NT2/D1 (cell line): ENCODE measurements at regions not wholly inside any gene's neighbourhood (a gene's known extent, or its start where the extent isn't known, plus 50 kb on each side); places are given as distances from the start of the nearest gene placed in this dataset.

Source experiments
- SUZ12 ChIP-seq: IDR thresholded peaks from 2 replicates; pipeline ENCODE4 v1.6.1; 2011; ENCODE audit not compliant: insufficient read length, insufficient read depth; ENCODE audit errors: extremely low read depth
- YY1 ChIP-seq: IDR thresholded peaks from 2 replicates; pipeline ENCODE4 v1.6.1; 2011; ENCODE audit not compliant: insufficient read length, insufficient read depth
- ZNF274 ChIP-seq: IDR thresholded peaks from 2 replicates; pipeline ENCODE4 v1.6.1; 2011; ENCODE audit warnings: mild to moderate bottlenecking, low read depth, low read length

DNA sequence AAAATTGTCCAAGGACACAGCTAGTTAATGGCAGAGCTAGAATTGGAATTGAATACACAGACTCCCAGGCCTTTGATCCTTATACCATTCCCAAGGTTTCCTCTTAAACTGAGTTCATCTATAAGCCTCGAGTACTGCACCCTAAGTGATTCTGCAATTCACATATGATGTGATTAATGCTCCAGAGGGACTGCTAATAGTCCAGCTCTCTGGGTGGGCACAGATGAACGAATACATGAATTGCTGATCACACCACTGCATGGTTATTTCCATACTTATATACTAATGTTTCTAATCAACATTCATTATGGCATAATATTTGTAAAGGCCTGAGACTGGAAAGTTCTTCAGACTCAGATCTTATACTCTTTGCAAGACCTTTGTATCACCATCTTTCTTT, 101.8 kb downstream of the NUFIP1 start:
- TF ChIP-seq ZNF274 (no peak), YY1 (no peak), SUZ12 (no peak)
